Activated T-helper 2 cell treated with anti-CD3 and anti-CD28 coated beads, Interferon-gamma antibody, Interleukin-2, Interleukin-4, amounts not matched to agents 10 μg/mL and 5 μg/mL and 100 μg/mL, durations not matched to agents 14 hours and 24 hours and 36 hours (primary cell): ENCODE measurements at regions not wholly inside any gene's neighbourhood (a gene's known extent, or its start where the extent isn't known, plus 50 kb on each side); places are given as distances from the start of the nearest gene placed in this dataset.
"Not testable (repeated sequence)": the region's sequence is repeated elsewhere in the genome, so short reads cannot be mapped to it uniquely, and the experiment has no call there.

ENCODE experiments used
- DNase-seq: peaks from one replicate; pipeline ENCODE4 v3.0.0; 2021; ENCODE audit warnings: low spot score
- H3K27ac Mint-ChIP-seq: one replicate; pipeline ENCODE4 v1.8.0; 2021; ENCODE audit warnings: mixed read lengths
- H3K27me3 Mint-ChIP-seq: one replicate; pipeline ENCODE4 v1.8.0; 2021; ENCODE audit warnings: low read depth, mixed read lengths
- H3K36me3 Mint-ChIP-seq: one replicate; pipeline ENCODE4 v1.8.0; 2021; ENCODE audit warnings: low read depth, mixed read lengths
- H3K4me1 Mint-ChIP-seq: one replicate; pipeline ENCODE4 v1.8.0; 2021; ENCODE audit warnings: low read depth, mixed read lengths
- H3K4me3 Mint-ChIP-seq: one replicate; pipeline ENCODE4 v1.8.0; 2021; ENCODE audit warnings: low read depth, mild to moderate bottlenecking, moderate library complexity, mixed read lengths
- H3K9me3 Mint-ChIP-seq: one replicate; pipeline ENCODE4 v1.8.0; 2021; ENCODE audit warnings: mixed read lengths
- intact Hi-C: fragments of 100-400 bp; cut with micrococcal nuclease; formaldehyde crosslinking; loops from one replicate; pipeline ENCODE4 v1.15.1; 2023

DNA sequence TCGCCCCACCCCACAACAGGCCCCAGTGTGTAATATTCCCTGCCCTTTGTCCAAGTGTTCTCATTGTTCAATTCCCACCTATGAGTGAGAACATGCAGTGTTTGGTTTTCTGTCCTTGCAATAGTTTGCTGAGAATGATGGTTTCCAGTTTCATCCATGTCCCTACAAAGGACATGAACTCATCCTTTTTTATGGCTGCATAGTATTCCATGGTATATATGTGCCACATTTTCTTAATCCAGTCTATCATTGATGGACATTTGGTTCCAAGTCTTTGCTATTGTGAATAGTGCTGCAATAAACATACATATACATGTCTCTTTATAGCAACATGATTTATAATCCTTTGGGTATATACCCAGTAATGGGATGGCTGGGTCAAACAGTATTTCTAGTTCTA lies 132.7 kb downstream of the SNX10 start:
- H3K4me1 Mint-ChIP-seq, H3K27ac Mint-ChIP-seq, H3K27me3 Mint-ChIP-seq, H3K9me3 Mint-ChIP-seq, intact Hi-C loops, DNase-seq, H3K36me3 Mint-ChIP-seq, H3K4me3 Mint-ChIP-seq: not testable (repeated sequence)

DNA sequence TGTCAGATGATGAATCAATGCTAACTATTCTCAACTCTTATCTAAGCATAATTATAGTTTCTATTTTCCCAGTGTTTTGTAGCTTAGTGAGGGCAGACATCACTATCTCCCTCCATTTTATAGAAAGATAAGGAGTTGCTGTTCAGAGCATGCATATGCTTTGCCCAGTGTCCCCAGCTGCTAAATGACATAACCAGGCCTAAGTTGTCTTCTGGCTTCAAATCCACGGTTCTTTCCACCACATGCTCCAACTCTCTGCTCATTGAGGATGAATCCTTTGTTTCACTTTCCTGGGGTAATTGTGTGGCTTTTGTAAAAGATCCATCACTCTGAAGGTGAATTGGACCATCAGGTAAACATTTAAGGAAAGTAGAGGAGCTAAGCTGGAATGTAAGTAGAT lies 134.0 kb downstream of the SNX10 start:
- Mint-ChIP-seq H3K36me3 (no peaks in the 10 kb centered on the region), H3K9me3 (no peaks in the 10 kb centered on the region), H3K27ac (no peak overlapping the region), H3K4me3 (no peak overlapping the region), H3K4me1 (no peaks in the 10 kb centered on the region), H3K27me3 (peaks cover 4% of the 10 kb centered on the region)
- intact Hi-C loops, result no loop called here
- no peak for DNase-seq

DNA sequence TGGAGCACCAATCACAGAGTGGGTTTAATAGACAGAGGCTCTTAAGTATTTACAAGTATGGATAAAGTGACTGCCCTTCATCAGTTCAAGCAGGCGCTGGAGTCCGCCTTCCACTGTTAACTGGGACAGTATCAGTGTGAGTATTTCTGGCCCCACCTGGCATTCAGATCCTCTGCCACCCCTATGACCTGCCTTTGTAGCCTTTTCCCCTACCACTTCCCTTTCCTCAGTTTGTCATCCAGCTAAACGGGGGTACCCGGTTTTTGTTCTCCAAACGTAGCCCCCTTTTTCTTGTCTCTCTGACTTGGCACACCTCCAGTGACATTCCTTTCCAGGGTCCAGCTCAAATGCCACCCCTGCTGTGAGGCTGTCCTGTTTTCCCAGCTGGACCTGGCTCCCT lies 134.4 kb downstream of the SNX10 start:
- intact Hi-C loops, result no loop called here
- peaks cover 4% of the 10 kb centered on the region for H3K27me3 Mint-ChIP-seq
- H3K4me3 Mint-ChIP-seq, result no peak overlapping the region
- DNase-seq, result no peak
- H3K27ac Mint-ChIP-seq, result no peak overlapping the region
- H3K36me3 Mint-ChIP-seq, result no peaks in the 10 kb centered on the region
- H3K4me1 Mint-ChIP-seq, result no peaks in the 10 kb centered on the region
- no peaks in the 10 kb centered on the region for H3K9me3 Mint-ChIP-seq

DNA sequence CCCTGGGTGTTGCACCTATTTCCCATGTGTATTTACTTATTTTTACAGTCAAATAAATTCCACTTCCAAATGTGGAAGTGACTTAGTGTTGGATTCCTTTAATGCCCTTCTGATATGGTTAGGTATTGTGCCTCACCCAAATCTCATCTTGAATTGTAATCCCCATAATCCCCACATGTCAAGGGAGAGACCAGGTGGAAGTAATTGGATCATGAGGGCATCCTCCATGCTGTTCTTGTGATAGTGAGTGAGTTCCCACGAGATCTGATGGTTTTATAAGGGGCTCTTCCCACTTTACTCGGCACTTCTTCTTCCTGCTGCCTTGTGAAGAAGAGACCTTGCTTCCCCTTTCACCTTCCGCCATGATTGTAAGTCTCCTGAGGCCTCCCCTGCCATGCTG lies 136.9 kb downstream of the SNX10 start:
- Mint-ChIP-seq H3K4me3 (no peak overlapping the region), H3K9me3 (no peaks in the 10 kb centered on the region), H3K27ac (no peak overlapping the region), H3K36me3 (no peaks in the 10 kb centered on the region), H3K4me1 (no peaks in the 10 kb centered on the region), H3K27me3 (peaks cover 14% of the 10 kb centered on the region)
- intact Hi-C loops, result no loop called here
- DNase-seq, result no peak

DNA sequence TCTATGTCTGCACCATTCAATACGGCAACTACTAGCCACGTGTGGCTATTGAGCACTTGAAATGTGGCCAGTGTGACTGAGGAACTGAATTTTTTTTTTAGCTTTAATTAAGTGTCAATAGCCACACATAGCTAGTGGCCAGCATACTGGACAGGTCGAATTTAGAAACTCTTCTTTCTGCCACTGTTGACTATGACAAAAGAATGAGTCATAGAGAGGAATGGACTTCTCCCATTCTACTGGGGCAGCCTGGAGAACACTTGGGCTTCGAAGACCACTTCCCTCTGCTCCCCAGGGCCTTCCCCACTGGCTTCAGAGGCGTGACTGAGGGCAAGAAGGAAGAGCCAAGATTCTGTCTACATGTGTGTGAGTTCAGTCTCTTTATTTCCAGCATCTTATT lies 137.5 kb downstream of the SNX10 start:
- Mint-ChIP-seq H3K9me3 (no peaks in the 10 kb centered on the region), H3K4me1 (no peaks in the 10 kb centered on the region), H3K27me3 (peaks cover 19% of the 10 kb centered on the region), H3K36me3 (no peaks in the 10 kb centered on the region), H3K4me3 (no peak overlapping the region), H3K27ac (no peak overlapping the region)
- intact Hi-C loops, result no loop called here
- no peak for DNase-seq

DNA sequence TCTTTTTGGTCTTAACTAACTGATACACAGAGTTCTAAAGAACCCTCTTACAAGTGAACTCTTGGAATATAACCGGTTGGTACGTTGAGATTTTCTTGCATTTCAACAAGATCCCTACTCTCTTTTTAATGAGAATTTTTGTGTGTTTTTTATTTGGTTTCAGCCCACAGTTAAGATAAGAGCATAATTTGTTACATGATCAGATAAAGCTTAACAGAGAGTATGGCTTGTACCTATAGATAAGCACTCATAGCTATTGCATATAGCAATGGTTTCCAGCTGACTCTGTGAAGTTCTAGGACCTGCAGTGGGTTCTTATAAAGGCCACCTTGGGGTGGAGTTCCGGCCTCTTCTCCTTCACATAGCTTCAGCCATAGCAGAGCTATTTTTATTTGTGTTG lies 143.3 kb downstream of the SNX10 start:
- DNase-seq, result no peak
- H3K9me3 Mint-ChIP-seq, result no peaks in the 10 kb centered on the region
- H3K4me1 Mint-ChIP-seq, result no peaks in the 10 kb centered on the region
- intact Hi-C loops, result no loop called here
- H3K27ac Mint-ChIP-seq, result no peak overlapping the region
- no peak overlapping the region for H3K4me3 Mint-ChIP-seq
- H3K27me3 Mint-ChIP-seq, result peaks cover 21% of the 10 kb centered on the region
- H3K36me3 Mint-ChIP-seq, result no peaks in the 10 kb centered on the region

DNA sequence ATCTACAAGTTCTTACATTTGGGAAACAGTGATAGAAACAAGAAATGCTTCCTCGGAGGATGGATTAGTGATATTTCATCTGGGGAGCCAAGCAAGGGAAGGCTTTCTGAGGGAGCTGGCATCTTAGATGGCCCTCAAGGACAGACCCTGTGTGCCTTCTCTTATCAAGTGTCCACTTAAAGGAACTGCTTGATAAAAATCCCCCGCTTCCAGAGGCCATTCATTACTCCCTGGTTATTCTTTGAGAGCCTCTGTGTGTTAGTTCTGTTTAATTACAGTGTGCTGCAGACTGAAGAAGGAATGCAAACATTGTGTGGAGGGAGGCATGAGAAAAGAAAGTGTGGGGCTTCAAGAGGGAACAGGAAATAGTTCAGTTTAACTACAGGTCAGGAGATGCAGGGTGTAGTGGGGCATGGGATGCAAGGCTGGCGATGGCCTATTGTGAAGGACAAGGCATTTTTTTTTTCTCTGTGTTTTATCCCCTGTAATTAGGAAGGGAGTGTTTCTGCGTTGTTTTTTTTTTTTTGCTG lies 145.4 kb downstream of the SNX10 start:
- H3K27me3 Mint-ChIP-seq, result peaks cover 18% of the 10 kb centered on the region
- no peak overlapping the region for H3K4me3 Mint-ChIP-seq
- H3K9me3 Mint-ChIP-seq, result no peaks in the 10 kb centered on the region
- H3K27ac Mint-ChIP-seq, result no peak overlapping the region
- intact Hi-C loops, result no loop called here
- no peak for DNase-seq
- H3K36me3 Mint-ChIP-seq, result no peaks in the 10 kb centered on the region
- no peaks in the 10 kb centered on the region for H3K4me1 Mint-ChIP-seq

DNA sequence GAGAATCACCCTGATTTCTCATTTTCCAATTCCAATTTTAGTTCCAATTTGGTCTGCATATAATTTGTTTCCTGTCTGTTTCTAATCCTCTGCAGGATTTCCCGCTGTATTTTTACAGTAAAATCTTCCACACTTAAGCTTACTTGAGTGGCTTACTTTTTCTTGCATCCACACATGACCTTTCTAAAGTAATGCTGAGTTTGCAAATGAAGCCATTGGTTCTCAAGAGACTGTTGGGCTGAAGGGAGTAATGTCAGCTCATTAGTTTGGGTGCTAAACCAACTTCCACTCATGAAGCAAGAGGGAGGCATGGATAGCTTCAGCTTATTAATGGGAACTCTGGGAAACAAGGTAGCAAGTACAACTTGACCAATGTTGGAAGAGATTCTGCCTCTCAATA lies 146.4 kb downstream of the SNX10 start:
- H3K4me1 Mint-ChIP-seq, result no peaks in the 10 kb centered on the region
- no peak for DNase-seq
- no peaks in the 10 kb centered on the region for H3K9me3 Mint-ChIP-seq
- H3K4me3 Mint-ChIP-seq, result no peak overlapping the region
- H3K27ac Mint-ChIP-seq, result no peak overlapping the region
- intact Hi-C loops, result no loop called here
- H3K27me3 Mint-ChIP-seq, result peaks cover 13% of the 10 kb centered on the region
- H3K36me3 Mint-ChIP-seq, result no peaks in the 10 kb centered on the region

DNA sequence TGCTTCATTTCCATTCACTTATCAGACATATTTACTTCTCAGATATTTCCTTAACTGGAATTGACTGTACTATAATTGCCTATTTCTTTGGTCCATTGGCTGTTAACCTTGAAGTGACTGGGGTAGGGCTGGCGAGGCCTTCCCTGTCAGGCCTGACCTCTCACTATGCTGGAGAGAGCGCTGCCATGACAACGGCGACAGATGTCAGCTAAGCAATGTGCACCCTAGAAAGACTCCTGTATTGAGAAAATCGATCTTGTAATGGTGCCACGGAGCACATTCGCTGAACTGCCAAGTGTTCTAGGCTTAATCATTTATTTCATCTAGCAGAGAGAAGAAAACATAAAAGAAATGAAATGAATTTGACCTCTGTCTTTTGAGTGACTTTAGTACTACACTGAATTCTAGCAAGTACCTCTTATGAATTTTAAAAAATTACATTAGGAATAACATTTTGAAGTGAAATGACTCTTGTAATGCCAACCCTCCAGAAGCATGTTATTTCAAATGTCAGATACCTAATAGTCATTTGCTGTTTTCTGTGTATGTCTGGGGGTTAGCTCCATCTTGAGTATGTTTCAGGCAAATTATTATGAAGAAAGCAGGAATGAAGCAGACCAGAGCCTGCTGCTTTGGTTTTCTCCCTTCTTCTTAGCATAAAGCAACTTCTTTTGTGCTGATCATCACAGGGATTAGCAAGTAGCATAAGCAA lies 148.0 kb downstream of the SNX10 start:
- H3K9me3 Mint-ChIP-seq, result no peaks in the 10 kb centered on the region
- intact Hi-C loops, result no loop called here
- no peak overlapping the region for H3K27ac Mint-ChIP-seq
- no peak overlapping the region for H3K4me3 Mint-ChIP-seq
- H3K4me1 Mint-ChIP-seq, result no peaks in the 10 kb centered on the region
- H3K36me3 Mint-ChIP-seq, result no peaks in the 10 kb centered on the region
- H3K27me3 Mint-ChIP-seq, result peaks cover 3% of the 10 kb centered on the region
- no peak for DNase-seq

DNA sequence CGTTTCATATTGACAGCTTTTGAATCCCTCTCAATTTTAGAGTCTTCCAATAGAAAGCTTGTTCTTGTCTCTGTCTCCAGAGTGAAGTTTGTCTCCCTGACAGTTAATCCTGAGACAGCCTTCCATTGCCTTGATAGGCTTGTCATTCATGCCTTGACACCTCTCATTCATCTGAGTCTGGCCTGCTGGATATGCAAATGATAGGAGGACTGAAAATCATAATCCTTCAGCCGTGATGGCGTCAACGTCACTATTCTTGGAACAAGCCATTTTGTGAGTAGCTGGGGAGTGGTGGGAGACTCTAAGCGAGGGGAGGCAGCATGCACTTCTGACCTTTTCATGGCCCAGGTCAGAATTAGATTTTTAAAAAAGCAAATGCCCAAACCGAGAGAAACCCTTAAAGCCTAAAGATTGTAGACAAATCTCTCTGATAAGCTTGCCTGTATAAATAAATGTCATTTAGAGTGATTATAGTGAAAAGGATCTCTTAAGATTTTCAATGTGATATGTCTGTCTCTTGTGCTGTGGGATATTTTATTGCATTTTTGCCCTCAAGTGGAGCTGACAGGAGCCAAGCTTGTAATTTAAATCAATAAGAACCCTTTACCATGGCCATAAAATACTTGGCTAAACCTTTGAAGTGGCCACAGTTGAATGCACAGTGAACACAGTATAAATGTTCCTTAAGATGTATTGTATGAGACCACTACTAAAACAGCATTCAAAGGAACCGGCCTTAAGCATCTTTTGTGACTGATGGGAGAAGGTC lies 148.8 kb downstream of the SNX10 start:
- Mint-ChIP-seq H3K27me3 (no peaks in the 10 kb centered on the region), H3K4me3 (no peak overlapping the region), H3K9me3 (no peaks in the 10 kb centered on the region), H3K36me3 (no peaks in the 10 kb centered on the region), H3K27ac (no peak overlapping the region), H3K4me1 (no peaks in the 10 kb centered on the region)
- intact Hi-C loops, result no loop called here
- no peak for DNase-seq

DNA sequence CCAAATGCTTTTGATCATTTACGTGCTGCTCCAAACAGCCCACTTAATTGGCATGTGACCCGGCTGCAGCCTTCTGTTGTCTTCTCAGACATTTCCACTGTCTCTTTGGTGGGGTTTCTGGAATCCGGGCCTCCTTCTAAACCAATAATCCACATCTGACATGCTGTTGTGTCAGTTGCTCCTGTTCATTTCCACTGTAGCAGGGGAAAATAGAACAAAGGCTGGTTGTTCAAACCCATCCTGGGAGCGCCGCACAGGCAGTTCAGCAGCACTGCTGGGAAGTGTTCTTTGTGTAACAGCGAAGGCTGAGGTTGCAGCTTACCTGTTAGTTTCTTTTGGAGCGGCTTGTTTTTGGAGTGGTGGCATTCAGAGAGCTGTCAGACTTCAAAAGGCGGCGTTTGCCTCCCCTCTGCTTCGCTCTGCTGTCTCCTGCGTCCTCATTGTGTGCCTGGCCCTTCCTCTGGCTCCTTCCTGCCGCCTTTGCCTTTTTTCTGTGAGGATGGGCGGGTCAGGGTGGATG lies 149.4 kb downstream of the SNX10 start:
- H3K27me3 Mint-ChIP-seq, result no peaks in the 10 kb centered on the region
- intact Hi-C loops, result no loop called here
- DNase-seq, result no peak
- H3K36me3 Mint-ChIP-seq, result no peaks in the 10 kb centered on the region
- H3K9me3 Mint-ChIP-seq, result no peaks in the 10 kb centered on the region
- no peaks in the 10 kb centered on the region for H3K4me1 Mint-ChIP-seq
- H3K4me3 Mint-ChIP-seq, result no peak overlapping the region
- H3K27ac Mint-ChIP-seq, result no peak overlapping the region

DNA sequence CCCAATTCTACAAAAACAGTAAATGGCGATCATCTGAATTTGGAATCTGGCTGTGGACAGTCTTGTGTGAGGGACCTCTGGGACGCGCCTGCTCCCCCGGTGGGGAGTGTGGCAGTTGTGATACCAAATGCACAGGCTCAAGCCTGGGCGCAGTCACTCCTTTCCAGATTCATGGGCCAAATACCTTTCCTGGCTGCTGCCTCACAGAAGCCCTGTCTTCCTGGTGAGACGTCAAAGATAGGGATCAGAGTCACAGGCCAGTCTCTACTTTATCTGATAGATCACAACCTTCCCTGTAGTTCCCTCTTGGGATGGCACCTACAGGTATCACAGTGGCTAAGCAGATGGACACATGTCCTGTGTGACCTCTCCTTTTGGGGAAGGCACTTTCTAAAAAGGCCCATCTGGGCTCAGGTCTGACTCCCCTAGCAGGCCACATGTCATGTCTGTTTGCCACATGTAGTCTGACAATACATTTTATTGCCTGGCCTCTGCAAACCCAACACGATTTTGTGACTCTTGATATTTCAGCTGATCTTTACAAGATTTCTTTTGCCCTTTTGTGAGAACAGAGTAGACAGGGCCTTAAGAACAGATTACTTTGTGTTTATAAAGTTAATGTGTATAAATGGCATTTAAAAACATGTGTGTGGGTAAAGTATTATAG lies 150.1 kb downstream of the SNX10 start:
- no peak for DNase-seq
- Mint-ChIP-seq H3K27ac (no peak overlapping the region), H3K4me3 (no peak overlapping the region), H3K36me3 (no peaks in the 10 kb centered on the region), H3K9me3 (no peaks in the 10 kb centered on the region), H3K4me1 (no peaks in the 10 kb centered on the region), H3K27me3 (no peaks in the 10 kb centered on the region)
- intact Hi-C loops, result no loop called here

DNA sequence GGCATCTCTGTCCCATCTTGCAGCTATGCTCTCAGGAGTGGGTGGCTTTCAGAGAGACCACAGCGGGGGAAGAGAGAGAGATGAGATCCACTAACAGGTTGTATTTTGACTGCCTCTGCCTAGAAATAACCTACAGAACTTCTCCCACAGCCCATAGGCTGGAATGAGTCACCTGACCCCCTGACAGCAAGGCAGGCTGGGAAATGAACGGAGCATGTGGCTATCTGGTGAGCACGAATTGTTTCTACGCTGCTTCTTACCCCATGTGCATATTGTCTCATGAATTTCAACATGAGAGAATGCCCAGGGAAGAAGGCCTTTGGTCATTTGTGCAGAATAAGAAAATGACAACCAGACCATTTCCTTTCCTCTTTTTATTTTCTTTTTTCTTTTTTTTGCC lies 151.3 kb downstream of the SNX10 start:
- Mint-ChIP-seq H3K4me3 (no peak overlapping the region), H3K36me3 (no peaks in the 10 kb centered on the region), H3K27me3 (peaks cover 10% of the 10 kb centered on the region), H3K27ac (no peak overlapping the region), H3K9me3 (no peaks in the 10 kb centered on the region), H3K4me1 (no peaks in the 10 kb centered on the region)
- DNase-seq, result no peak
- intact Hi-C loops, result no loop called here
